GM12892 (cell line): ENCODE measurements at regions not wholly inside any gene's neighbourhood (a gene's known extent, or its start where the extent isn't known, plus 50 kb on each side); places are given as distances from the start of the nearest gene placed in this dataset.

ENCODE experiments used
- POLR2A ChIP-seq: IDR thresholded peaks from 2 replicates; pipeline ENCODE4 v1.6.1; 2011; ENCODE audit warnings: low read depth, low read length, control low read depth
- POLR2AphosphoS5 ChIP-seq: IDR thresholded peaks from 2 replicates; pipeline ENCODE4 v1.6.1; 2011; ENCODE audit warnings: low read depth, low read length, control low read depth
- TAF1 ChIP-seq: IDR thresholded peaks from 2 replicates; pipeline ENCODE4 v1.6.1; 2011; ENCODE audit warnings: low read depth, mild to moderate bottlenecking, control low read depth, low read length, borderline replicate concordance

GRCh38 chr6:139530561-139530960, 156.1 kb upstream of the CITED2 start:
- TF ChIP-seq POLR2AphosphoS5, result no peak
- TF ChIP-seq POLR2A, result no peak
- TF ChIP-seq TAF1, result no peak
